Jurkat, Clone E6-1 (cell line): ENCODE measurements at regions not wholly inside any gene's neighbourhood (a gene's known extent, or its start where the extent isn't known, plus 50 kb on each side); places are given as distances from the start of the nearest gene placed in this dataset.
"Not testable (repeated sequence)": the region's sequence is repeated elsewhere in the genome, so short reads cannot be mapped to it uniquely, and the experiment has no call there.

Experiments
- DNase-seq: peaks from one replicate; pipeline ENCODE4 v3.0.0-alpha.2; 2011; ENCODE audit warnings: low read depth, low spot score
- H3K4me3 ChIP-seq: 2 replicates; pipeline ENCODE4 v1.5.1; 2011; ENCODE audit warnings: mild to moderate bottlenecking, low read length, control low read depth, moderate library complexity

- DNase-seq: no peak
- no peak overlapping the region for H3K4me3 ChIP-seq
These were observed 51.8 kb upstream of the ZSWIM5 start for GRCh38 chr1:45258059-45258650.

- H3K4me3 ChIP-seq: no peak overlapping the region
- no peak for DNase-seq
These were observed 52.6 kb upstream of the ZSWIM5 start for GRCh38 chr1:45259053-45259452.

DNA sequence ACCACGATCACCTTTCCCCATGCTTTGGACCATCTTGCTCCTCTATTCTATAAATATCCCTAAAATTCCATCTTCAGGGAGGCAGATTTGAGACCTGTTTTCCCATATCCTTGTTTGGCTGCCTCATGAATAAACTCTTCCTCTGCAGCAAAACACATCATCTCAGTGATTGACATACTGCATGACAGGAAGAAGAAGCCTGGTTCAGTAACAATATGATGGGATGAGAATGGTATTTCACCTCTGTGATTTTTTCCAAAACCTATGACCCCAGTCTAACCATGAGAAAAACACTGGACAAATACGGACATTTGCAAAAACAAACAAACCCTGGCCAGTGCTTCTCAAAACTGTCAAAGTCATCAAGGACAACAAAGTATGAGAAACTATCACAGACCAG lies 53.8 kb upstream of the ZSWIM5 start:
- DNase-seq: no peak
- H3K4me3 ChIP-seq: no peak overlapping the region

DNA sequence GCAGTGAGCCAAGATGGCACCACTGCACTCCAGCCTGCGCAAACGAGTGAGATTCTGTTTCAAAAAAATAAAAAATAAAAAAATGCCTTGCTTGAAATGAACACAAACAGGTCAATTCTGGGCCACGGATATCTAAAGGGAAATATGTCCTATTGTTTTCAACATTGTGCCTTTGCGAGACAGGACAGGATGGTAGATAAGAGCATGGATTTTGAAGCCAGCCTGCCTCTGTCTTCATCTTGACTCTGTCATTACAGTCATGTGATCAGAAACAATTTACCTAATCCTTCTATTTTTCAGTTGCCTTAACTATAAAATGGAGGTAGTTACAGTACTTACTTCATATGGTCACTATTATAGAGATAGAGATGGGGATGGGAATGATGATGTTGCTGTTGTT lies 56.7 kb upstream of the ZSWIM5 start:
- no peak for DNase-seq

DNA sequence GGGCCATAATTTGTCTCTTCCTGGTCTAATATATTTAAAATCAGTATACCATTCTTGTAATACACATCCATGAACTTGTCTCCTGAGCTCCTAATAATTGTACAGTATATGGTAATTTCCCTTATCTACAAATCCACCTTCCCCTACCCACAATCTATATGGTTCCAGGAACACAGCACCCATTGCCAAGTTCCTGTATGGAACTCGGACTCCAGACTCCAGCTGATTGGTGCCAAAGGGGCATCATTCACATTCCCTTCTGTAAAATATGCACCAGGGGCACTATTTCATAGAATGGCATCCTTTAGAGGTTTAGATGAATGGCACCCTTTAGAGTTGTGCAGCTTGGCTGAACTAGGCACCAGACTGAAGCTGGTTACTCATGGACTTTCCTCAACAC lies 58.8 kb upstream of the ZSWIM5 start:
- DNase-seq: no peak
- no peak overlapping the region for H3K4me3 ChIP-seq

More for the DNA sequence above, 56.7 kb upstream of the ZSWIM5 start:
- H3K4me3 ChIP-seq: no peak overlapping the region

- H3K4me3 ChIP-seq: no peak overlapping the region
- DNase-seq: no peak
These were observed 59.9 kb upstream of the ZSWIM5 start for GRCh38 chr1:45266151-45266801.

DNA sequence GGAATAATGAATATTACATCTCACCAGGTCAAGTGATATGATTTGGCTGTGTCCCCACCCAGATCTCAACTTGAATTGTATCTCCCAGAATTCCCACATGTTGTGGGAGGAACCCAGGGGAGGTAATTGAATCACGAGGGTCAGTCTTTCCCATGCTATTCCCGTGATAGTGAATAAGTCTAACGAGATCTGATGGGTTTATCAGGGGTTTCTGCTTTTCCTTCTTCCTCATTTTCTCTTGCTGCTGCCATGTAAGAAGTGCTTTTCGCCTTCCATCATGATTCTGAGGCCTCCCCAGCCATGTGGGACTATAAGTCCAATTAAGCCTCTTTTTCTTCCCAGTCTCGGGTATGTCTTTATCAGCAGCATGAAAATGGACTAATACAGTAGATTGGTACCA lies 58.4 kb upstream of the HPDL start:
- H3K4me3 ChIP-seq, DNase-seq: not testable (repeated sequence)

GRCh38 chr1:45272267-45272666 lies 54.4 kb upstream of the HPDL start:
- not testable (repeated sequence) for DNase-seq, H3K4me3 ChIP-seq

GRCh38 chr1:45272913-45273371 lies 53.8 kb upstream of the HPDL start:
- no peak overlapping the region for H3K4me3 ChIP-seq
- DNase-seq: no peak

- DNase-seq: peak; percentile 19
These were observed 51.6 kb upstream of the HPDL start for GRCh38 chr1:45275054-45275453.

More at GRCh38 chr1:45275054-45275453, 51.6 kb upstream of the HPDL start:
- H3K4me3 ChIP-seq: no peak overlapping the region
